HG02884 (cell line): ENCODE measurements at regions not wholly inside any gene's neighbourhood (a gene's known extent, or its start where the extent isn't known, plus 50 kb on each side); places are given as distances from the start of the nearest gene placed in this dataset.
"Not testable (repeated sequence)": the region's sequence is repeated elsewhere in the genome, so short reads cannot be mapped to it uniquely, and the experiment has no call there.

Source experiments
- ATAC-seq: cut with Tn5 transposase; IDR thresholded peaks from one replicate; pipeline ENCODE4 v1.9.1; 2021; ENCODE audit warnings: mild to moderate bottlenecking, moderate library complexity; ENCODE audit not compliant: unreplicated experiment

DNA sequence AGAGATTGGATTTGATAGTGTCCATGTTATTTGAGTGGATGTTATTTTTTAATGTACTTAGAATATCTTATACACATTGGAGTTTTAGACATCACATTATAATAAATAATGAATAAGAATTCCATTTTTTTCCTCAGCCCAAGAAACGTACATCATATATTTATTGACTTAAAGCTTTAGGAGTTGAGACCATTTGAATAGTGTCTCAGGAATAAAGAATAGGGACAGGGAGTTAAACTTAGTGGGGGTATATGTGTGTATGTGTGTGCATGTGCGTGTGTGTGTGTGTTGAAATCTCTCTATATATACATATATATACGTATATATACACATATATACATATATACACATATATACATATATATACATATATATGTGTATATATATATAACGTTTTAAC, 542.9 kb upstream of the CHD1 start:
- ATAC-seq, result not testable (repeated sequence)

DNA sequence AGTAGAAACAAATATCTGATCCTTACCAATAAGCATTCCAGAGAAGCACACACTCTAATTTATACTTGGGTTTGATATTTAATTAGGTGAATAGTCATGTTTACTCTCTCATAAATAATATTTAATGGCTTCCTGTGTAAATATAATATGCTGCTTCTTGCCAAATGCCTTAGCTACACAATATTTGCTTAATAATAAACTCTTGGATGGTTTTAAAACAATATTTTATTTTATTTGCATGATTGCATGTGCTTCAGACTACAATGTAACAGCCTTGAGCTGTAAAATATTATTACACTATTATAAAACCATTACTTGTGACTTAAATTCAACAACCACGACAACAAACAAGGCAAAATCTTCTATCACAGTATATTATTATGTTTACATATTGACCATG, 542.4 kb upstream of the CHD1 start:
- ATAC-seq, result not testable (repeated sequence)

DNA sequence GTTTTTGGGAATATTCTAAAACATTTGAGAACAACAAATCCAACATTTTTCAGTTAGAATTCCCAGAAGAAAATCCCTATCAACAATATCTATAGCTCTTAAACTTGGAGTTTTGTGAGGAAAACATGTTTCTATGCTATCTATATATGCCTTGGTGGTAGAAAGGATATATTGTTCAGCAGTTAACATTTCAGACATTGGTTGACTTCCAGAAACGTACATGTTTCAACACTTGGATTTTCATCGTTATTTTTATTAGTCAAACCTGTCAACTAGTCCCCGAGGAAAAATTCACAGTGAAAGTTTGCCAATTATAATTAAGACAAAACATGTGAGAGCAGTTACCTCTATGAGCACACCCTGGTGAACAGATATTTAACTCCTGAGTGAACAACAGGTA, 541.8 kb upstream of the CHD1 start:
- ATAC-seq, result not testable (repeated sequence)

DNA sequence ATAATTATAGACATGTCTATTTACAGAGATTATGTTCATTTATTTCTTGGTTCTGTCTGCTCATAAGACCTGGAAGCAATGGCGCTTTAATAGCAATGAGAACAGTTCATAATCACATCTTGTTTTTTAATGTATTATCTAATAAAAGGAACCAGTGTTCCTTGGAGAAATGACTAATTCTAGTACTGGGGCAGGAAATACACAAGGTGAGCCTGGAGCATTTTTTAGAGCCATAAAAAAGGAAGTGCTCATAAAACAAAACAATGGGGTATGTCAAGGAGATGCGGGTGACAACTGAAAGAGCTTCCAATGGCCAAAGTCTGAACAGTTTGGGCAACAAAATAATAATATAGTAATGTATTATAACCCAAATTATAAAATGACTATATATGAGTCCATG, 531.9 kb upstream of the CHD1 start:
- no peak for ATAC-seq

DNA sequence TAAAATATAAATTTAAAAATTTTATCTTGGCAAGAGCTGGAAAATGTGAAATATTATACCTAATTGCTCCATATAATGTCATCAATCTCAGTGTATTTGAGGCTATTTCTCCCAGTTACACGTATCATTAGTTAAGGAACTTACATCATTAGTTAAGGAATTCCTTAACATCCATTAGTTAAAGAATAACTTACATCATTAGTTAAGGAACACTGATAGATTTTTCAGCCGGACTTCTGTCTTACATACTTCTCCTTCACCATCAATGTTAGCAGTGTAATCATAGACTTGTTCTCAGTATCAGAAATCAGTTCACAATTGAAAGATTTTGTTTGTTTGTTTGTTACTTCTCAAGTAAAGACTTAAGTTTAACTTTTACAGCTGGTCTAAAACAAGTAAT, 524.4 kb upstream of the CHD1 start:
- ATAC-seq, result no peak

DNA sequence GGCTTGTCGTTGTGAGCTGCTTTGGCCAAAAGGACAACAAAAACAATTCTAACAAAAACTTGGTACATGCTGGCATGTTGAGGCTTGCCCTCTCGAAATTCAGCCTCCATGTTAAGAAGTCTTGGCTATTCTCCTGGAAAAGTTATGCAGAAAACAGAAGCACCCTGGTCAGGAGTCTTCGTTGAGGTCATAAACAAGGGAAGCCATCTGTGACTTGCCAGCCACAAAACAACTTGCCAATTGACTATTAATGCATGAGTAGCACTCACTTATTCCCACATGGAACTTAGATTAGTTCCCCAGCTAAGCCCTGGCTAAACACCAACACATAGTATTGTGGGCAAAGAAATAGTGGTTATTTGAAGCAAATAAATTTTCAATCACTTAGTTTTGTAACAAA, 521.0 kb upstream of the CHD1 start:
- ATAC-seq, result no peak

DNA sequence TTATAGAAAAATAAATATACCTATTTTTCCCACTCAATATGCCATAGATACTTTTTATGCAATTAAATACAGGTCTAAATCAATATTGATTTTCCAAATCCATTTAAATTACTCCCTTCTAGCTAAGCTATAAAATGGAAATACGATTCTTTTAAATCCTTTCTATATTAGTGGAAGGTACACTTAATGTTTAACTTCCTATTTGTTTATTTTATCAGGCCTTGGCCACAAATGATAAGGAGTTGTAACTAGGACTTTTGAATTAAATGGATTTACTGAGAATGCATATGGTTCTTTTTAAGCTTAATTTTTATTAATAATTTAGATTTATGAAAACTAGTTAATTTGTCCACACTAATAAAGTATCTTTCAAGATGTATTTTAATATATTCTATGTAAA, 517.0 kb upstream of the CHD1 start:
- no peak for ATAC-seq

DNA sequence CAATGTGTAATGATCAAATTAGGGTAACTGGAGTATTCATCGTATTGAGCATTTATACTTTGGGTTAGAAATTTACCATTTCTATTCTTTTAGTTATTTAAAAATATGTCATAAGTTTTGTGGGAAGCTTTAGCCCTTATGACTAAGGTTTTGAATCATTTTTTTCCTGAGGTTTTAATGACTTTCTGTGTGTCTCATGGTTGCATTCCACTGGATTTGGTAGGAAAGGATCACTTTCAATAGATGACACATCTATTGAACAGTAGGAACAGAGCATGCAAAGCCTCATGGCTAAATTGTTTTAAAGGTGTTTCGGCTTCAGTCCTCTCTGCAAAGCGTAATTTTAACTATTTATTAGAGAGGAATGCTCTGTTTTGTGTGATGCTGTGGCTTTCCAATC, 512.4 kb upstream of the CHD1 start:
- no peak for ATAC-seq

DNA sequence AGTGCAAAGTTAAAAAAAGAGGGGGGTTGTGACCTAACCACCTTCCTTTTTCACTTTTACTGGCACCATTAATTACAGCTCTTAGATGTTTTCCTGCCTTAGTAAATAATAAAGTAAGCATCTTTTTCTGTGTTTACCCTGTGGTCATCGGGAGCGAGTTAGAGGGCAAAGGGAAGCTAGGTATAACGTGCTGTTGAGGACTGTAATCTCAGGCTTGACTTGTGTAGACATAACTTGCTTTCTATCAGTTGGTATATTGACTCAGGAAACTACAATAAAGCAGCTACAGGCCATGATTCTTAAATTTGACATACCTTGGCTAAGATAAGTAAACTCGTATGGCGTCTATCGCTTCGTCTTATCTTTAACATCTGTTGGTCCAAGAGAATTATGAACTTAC, 509.8 kb upstream of the CHD1 start:
- ATAC-seq, result no peak

DNA sequence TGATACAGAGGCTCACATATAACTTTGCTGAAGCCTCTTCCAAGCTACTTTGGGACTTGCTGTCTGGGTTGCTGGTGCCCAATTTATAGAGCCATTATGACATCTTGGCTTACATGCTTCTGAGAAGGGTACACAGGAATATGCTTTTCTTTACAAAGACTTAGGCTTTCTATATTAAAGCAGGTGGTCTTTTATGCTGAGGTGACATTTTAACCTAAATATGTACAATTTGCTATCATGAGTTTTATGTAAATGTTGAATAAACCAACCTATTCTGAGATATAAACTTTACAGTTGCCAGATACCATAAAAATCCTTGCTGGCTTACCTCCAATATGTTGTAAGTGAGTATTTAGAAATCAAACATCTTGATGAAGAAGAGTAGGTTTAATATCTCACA, 509.2 kb upstream of the CHD1 start:
- ATAC-seq, result no peak

DNA sequence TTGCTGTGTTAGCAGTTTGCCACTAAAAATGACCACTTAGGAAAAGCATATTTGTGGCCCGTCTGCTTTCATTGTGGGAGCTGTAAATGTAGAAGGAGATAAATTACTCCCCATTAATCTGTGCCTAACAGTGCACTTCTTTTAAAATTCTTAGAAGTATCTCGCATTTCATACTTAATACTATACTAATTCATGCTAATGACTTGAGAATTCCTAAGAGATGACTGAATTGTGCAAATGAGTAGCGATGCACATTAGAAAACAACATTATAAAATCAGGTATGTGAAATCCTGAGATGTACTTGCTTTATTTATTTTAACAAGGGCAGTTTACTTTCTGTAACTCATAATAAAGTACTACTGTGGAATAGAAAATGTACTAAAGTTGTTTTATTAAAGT, 494.6 kb upstream of the CHD1 start:
- ATAC-seq, result not testable (repeated sequence)

DNA sequence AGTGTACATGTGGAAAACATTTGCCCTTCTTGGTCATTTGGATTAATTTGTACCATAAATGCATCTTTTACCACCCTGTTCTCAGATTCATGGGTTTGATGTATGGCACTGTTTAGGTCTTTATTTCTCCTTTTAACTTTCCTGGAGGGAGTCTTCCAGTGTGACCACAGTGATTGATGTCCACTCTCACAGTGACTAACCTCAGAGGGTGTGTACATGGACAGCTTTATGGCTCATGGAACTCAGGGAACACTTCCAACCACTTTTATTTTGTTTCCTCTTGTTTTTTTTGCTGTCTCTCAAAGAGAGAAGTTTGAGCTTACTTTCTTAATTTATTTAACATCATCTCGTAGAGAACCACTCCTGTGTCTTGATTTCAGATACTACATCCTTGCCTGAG, 489.8 kb upstream of the CHD1 start:
- not testable (repeated sequence) for ATAC-seq

DNA sequence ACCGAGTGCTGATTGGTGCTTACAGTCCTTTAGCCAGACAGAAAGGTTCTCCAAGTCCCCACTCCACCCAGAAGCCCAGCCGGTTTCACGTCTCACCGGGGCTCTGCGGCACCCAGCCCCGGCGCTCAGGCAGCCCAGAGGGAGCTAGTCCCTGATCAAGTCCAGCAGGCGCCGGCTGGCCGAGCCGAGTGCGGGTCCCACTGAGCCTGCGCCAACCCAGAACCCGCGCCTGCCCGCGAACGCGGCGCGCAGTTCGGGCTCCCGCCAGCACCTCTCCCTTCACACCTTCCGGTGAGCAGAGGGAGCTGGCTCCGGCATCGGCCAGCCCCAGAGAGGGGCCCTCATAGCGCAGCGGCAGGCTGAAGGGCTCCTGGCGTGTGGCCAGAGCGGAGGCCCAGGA, 481.6 kb upstream of the CHD1 start:
- ATAC-seq, result not testable (repeated sequence)

DNA sequence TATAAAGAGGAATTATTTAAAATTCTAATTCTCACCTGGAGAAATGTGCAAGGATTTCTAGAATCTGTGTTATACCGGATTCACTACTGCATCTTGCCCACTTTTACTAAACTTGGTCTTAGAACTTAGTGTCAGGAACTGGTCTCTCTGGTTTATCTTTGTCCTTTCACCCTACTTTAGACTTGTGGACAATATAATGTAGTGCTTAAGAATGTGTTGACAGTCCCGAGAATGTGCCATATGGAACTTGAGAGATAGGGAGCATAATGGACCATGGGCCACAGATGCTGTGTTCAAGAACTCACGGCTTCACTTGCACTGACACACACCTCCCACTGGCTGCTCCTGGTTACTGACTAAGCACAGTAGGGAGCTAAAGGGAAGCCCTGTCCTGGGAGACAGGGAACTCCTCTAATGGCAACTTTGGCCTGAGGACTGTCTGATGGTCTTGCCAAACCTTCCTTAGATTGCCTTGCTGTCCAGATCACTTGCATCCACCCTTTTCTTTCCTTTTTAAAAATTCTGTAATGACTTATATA, 476.0 kb upstream of the CHD1 start:
- not testable (repeated sequence) for ATAC-seq

DNA sequence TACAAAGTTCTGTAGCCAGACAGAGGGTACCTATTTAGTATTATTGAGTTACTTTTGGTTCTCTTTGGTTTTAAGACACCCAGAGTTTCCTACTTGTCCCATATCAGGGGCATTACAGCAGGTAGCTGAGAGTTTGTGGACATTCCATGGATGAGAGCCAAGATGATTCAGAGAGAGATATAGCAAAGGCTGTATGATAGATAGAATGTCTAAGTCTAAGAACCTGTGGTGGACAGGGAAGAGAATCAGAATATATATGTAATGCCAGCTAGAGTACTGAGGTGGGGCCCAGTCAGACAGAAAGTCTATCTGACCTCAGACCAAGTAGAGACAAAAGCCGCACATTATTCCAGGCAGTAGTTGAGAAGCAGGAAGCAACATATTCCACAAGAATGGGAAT, 471.8 kb upstream of the CHD1 start:
- ATAC-seq, result not testable (repeated sequence)

DNA sequence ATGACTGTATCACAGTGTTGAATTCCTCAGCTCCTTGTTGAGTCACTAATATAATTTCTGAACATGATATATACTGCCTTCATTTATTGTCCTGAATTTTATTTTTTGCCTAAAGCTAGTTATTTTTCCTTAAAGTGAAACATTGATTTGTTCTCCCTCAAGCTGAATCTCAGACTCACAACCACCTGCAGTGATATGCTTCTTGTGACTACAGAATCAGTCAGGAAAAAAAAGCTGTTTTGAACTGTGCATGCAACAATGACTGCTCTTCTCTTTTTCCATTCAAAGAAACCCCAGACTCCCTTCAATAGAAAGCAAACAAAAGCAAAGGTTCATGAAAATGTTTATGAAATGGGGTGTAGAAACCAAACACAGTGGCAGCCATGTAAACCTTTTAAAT, 470.2 kb upstream of the CHD1 start:
- ATAC-seq, result no peak

DNA sequence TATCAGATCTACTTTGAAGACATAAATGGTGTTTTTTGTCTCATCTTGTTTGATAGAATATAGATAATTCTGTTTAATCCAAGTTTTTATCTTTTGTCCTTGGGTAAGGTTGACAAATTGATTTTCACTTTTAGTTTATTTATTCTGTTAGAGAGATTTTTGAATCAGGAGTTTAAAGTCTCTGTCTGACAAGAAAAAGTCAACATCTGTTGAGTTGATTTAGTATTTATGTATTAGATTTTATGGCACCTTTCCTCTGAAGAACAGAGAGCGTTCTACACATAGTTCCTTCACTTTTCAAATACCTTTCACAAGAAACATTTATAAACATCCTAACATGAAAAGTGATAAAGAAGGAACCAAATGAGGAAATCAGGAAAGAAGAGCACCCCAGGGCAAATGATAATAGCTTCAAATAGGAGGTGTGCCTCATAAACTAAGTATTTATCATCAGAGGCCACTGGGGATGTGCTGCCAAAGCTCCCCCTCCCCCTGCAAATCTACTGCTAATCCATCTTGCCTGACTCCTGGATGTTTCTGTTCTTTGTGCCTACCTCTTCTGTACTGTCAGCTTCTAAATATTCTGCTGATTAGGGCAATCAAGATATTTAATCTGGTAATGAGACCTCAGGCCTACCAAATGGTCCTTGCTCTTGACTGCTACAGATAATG, 457.7 kb upstream of the CHD1 start:
- no peak for ATAC-seq

DNA sequence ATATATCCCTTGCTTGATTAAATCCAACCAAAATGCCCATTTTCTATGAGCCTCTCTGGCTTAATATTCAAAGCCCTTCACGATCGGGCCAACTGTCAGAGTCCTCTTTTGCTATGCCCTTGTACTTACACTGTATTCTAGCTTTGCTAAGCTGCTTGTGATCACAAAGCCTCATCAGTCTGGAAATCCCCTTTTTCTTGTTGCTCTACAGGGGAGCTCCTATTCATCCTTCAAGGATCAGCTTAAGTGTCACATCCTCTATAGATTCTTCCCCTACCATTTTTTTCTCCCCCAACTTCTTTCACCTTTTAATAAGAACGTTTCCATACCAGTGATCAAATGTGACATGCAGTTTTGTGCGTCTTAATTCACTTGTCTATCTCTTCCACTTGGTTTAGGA, 450.4 kb upstream of the CHD1 start:
- no peak for ATAC-seq

DNA sequence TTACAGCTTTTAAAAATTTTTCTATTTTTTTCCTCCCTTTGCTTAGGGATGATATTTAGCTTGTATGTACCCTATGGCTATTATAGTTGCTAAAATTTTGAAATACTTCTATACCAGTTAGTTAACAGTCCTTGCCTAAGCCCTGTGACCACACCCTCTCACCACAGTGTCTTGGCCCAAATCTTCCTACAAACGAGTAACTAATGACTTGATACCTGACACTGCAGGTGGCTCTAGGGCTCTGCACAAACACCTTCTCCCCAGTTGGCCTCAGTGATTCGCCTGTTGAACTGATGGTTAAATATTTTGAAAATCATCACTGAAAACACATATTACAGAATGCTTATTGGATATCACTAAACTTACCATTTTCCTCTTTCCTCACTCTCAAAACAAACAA, 449.6 kb upstream of the CHD1 start:
- ATAC-seq, result no peak

DNA sequence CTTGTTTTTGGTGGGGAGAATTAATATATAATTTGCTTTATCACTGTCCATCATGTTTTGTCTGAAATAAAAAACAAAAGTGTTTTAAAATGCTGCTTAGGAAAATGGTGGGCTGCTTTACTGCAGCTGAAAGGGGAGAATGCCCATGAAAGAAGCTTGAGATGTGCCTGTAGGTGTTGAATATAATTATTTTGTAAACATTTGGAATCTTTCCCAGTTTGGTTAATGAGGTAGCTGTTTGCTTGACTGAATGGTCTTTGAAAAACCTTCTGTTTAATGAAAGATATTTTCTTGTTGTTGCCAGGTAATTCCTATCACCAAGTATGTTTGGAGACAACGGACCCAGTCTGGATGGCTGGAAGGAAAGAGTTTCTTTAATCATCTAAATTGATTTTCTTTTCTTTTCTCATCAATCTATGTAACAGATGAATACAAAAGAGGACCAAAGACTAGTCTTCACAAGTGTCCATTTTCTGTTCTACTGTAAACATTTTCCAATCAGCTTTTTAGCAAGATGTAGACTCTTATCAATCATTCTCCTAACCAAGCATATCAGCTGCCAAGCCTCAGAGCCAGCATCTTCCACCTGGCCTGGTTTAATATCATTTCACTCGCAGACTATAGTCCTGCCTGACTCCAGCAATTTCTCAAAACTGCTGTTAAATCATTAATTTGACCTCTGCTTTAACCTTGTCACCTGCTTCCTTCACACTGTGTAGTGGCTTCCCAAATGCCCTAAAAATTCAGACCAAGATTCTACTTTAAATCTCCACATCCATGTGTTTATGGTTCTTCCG, 441.2 kb upstream of the CHD1 start:
- no peak for ATAC-seq

DNA sequence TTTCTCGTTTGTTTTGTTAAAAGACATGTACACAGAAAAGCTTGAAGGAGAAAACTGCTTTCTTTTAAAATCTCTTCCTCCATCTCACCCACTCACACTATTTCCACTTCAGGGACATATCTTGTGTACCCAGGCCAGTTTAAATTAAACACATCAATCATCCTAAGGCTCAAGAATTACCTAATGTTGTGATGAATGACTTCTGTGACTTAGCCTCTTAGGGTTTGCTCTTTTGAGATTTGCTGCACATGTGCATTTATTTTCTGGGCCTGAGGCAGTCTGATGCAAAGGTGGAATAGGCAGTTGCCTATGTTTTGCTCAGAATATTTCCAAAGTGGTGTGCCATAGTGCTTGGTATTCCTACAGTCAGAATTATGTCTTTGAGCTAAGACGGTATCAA, 439.9 kb upstream of the CHD1 start:
- ATAC-seq, result no peak

DNA sequence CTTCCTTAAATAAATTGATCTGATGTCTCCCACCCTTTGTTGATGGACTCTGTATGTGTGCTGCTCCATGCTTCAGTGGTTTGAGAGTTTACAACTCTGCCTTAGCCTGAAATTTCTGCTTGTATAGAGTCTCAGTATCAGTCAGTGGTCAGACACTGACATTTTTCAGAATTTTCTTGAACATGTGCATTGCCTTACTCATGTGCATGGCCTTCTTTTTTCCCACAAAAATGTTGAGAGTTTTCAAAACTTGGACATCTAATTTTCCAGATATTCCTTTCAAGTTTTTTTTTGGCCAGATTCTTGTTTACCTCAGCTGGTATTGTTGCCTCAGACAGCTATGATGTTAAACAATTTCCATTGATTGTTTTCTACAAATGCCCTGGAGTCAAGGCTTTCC, 427.1 kb upstream of the CHD1 start:
- no peak for ATAC-seq
